ENCODE measurements at regions not wholly inside any gene's neighbourhood (a gene's known extent, or its start where the extent isn't known, plus 50 kb on each side); places are given as distances from the start of the nearest gene placed in this dataset.

DNA sequence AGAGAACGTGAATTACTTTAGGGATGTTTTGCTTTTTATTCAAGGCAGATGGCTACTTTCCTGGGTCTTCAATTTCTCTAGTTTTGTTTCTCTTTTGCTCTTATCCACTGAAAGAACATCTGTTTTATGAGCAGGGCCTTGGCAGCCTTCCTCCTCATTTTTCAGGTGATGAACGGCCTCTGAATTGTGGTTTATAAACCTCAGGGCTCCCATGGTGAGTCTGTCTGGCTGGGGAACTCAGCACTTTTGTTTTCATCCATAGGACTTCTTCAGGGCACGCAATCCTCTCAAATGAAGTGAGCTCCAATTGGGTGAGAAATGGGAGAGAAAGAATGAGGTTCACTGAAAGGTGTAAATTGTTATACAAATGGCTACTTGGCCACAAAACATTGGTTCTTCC is 186.4 kb upstream of the ERCC4 start:
- TF ChIP-seq LEF1 (IDR thresholded peaks at IDR 0.05; ENCODE audit: borderline replicate concordance), result no peak
- TF ChIP-seq SUZ12 (IDR thresholded peaks at IDR 0.05), result no peak
- TF ChIP-seq ZNF384 (IDR thresholded peaks at IDR 0.05), result no peak
- TF ChIP-seq FOXM1 (IDR thresholded peaks at IDR 0.05; ENCODE audit: borderline replicate concordance), result no peak

Measured in HEK293T (cell line).